ENCODE measurements at regions not wholly inside any gene's neighbourhood (a gene's known extent, or its start where the extent isn't known, plus 50 kb on each side); places are given as distances from the start of the nearest gene placed in this dataset.

- Histone ChIP-seq H3K4me1 (ENCODE audit: insufficient read depth, low read length) (no peaks in the 10 kb centered on the region), H3K27ac (ENCODE audit: low read depth, low read length) (no peak overlapping the region), H3K9ac (ENCODE audit: low read depth, low read length) (no peak overlapping the region), H3K9me3 (ENCODE audit: insufficient read depth, low read depth, low read length) (no peaks in the 10 kb centered on the region), H3K27me3 (ENCODE audit: insufficient read depth, low read length) (no peaks in the 10 kb centered on the region), H3K36me3 (ENCODE audit: insufficient read depth, low read length) (no peaks in the 10 kb centered on the region), H3K4me3 (ENCODE audit: low read length) (no peak overlapping the region)
- WGBS, result 89% methylated on average over 3 of the region's 3 CpGs
These were observed 73.1 kb upstream of the MYL2 start for GRCh38 chr12:110993434-110993833.

DNA sequence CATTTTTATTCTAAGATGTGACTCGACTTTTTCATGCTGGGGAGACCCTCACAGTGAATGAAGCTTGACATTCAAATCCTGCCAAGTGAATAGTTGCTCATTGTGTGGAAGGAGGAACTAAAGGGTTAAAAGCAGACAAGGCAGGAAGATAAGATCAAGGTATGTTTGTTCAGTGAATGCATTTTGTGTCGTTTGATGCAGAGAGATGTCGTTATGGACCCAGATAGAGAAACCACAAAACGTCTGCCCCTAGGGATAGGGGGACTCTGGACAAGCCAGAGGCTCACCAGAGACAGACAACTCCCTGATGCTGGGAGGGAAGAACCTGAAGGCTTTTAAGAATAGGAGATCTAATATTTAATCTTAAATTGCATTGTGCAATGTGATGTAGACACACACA lies 72.5 kb upstream of the MYL2 start:
- no peaks in the 10 kb centered on the region for H3K27me3 ChIP-seq (ENCODE audit: insufficient read depth, low read length)
- H3K27ac ChIP-seq (ENCODE audit: low read depth, low read length), result no peak overlapping the region
- H3K9ac ChIP-seq (ENCODE audit: low read depth, low read length), result no peak overlapping the region
- H3K9me3 ChIP-seq (ENCODE audit: insufficient read depth, low read depth, low read length), result no peaks in the 10 kb centered on the region
- H3K36me3 ChIP-seq (ENCODE audit: insufficient read depth, low read length), result no peaks in the 10 kb centered on the region
- H3K4me1 ChIP-seq (ENCODE audit: insufficient read depth, low read length), result no peaks in the 10 kb centered on the region
- 58% methylated on average over 4 of the region's 4 CpGs for WGBS
- no peak overlapping the region for H3K4me3 ChIP-seq (ENCODE audit: low read length)

DNA sequence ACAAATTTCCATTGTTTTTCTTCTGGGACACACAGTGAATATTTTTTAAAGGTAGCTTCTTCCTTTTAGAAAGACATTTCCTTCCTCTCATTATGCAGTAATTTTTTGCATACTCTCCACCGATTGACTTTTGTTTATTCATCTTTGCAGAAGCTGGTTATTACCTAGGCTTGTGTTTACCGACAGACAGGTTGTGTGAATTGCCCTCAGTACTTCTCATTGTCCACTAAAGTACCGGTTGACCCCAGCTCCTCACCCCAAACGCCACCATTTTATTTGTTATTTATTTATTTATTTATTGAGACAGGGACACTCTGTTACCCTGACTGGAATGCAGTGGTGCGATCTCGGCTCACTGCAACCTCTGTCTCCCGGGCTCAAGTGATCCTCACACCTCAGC lies 63.4 kb upstream of the MYL2 start:
- no peak overlapping the region for H3K9ac ChIP-seq (ENCODE audit: low read depth, low read length)
- no peaks in the 10 kb centered on the region for H3K9me3 ChIP-seq (ENCODE audit: insufficient read depth, low read depth, low read length)
- no peak overlapping the region for H3K27ac ChIP-seq (ENCODE audit: low read depth, low read length)
- 86% methylated on average over 5 of the region's 7 CpGs for WGBS
- H3K36me3 ChIP-seq (ENCODE audit: insufficient read depth, low read length), result no peaks in the 10 kb centered on the region
- H3K4me3 ChIP-seq (ENCODE audit: low read length), result no peak overlapping the region
- no peaks in the 10 kb centered on the region for H3K4me1 ChIP-seq (ENCODE audit: insufficient read depth, low read length)
- no peaks in the 10 kb centered on the region for H3K27me3 ChIP-seq (ENCODE audit: insufficient read depth, low read length)

DNA sequence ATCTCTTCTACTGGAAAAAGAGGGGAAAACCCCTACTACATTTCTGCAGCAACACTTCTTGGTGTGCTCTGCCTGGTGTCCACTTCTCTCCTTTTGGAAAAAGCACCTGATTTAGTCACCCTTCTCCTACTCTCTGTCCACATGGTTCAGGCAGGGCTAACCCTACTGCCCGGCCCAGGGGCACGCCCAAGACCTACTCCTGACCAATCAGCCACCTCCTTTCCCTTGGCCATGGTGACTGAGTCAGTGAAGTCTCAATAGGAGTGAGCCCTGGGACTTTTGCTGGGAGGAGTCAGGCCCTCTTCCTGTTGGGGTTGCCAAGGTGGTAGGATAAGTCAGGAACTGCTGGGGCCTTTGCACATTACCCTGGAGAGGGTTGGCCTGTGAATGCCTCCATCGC lies 52.5 kb upstream of the MYL2 start:
- 88% methylated on average over 3 of the region's 3 CpGs for WGBS
- no peak overlapping the region for H3K27ac ChIP-seq (ENCODE audit: low read depth, low read length)
- no peaks in the 10 kb centered on the region for H3K36me3 ChIP-seq (ENCODE audit: insufficient read depth, low read length)
- H3K9me3 ChIP-seq (ENCODE audit: insufficient read depth, low read depth, low read length), result no peaks in the 10 kb centered on the region
- no peak overlapping the region for H3K4me3 ChIP-seq (ENCODE audit: low read length)
- no peaks in the 10 kb centered on the region for H3K4me1 ChIP-seq (ENCODE audit: insufficient read depth, low read length)
- H3K9ac ChIP-seq (ENCODE audit: low read depth, low read length), result no peak overlapping the region
- no peaks in the 10 kb centered on the region for H3K27me3 ChIP-seq (ENCODE audit: insufficient read depth, low read length)

DNA sequence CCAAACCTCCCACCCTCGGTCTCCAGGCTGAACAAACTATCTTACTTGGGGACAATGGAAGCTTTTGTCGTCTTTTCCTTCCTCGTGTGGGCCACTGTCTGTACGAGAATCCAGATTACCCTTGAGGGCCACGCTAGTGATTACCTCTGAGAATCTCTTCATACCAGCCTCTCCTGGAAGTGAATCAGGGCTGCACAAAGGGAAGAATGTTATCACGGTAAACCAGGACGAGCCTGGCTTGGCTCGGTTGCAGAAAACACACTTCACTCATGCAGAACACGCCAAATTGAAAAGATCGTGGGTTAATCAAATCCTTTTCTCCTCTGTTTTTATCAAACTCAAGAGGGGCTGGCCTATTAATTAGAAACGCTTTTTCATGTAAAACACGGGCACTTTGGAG lies 51.6 kb upstream of the MYL2 start:
- Histone ChIP-seq H3K27me3 (ENCODE audit: insufficient read depth, low read length) (no peaks in the 10 kb centered on the region), H3K4me1 (ENCODE audit: insufficient read depth, low read length) (no peaks in the 10 kb centered on the region), H3K4me3 (ENCODE audit: low read length) (no peak overlapping the region), H3K9ac (ENCODE audit: low read depth, low read length) (no peak overlapping the region), H3K9me3 (ENCODE audit: insufficient read depth, low read depth, low read length) (no peaks in the 10 kb centered on the region), H3K27ac (ENCODE audit: low read depth, low read length) (no peak overlapping the region), H3K36me3 (ENCODE audit: insufficient read depth, low read length) (no peaks in the 10 kb centered on the region)
- 94% methylated on average over 12 of the region's 12 CpGs for WGBS

GRCh38 chr12:110971189-110971920 lies 51.0 kb upstream of the MYL2 start:
- Histone ChIP-seq H3K9ac (ENCODE audit: low read depth, low read length) (no peak overlapping the region), H3K9me3 (ENCODE audit: insufficient read depth, low read depth, low read length) (no peaks in the 10 kb centered on the region), H3K4me3 (ENCODE audit: low read length) (no peak overlapping the region), H3K4me1 (ENCODE audit: insufficient read depth, low read length) (no peaks in the 10 kb centered on the region), H3K27me3 (ENCODE audit: insufficient read depth, low read length) (no peaks in the 10 kb centered on the region), H3K36me3 (ENCODE audit: insufficient read depth, low read length) (no peaks in the 10 kb centered on the region), H3K27ac (ENCODE audit: low read depth, low read length) (no peak overlapping the region)
- 92% methylated on average over 1 of the region's 1 CpG for WGBS
